ENCODE measurements at regions not wholly inside any gene's neighbourhood (a gene's known extent, or its start where the extent isn't known, plus 50 kb on each side); places are given as distances from the start of the nearest gene placed in this dataset.

GRCh38 chr5:60404171-60404570, 295.8 kb downstream of the DEPDC1B start:
- TF ChIP-seq FOXC1 (CRISPR knock-in tag; IDR thresholded peaks at IDR 0.05; ENCODE audit: borderline replicate concordance) (no peak), DMTF1 (CRISPR knock-in tag; IDR thresholded peaks at IDR 0.05) (no peak), ZNF709 (CRISPR knock-in tag; IDR thresholded peaks at IDR 0.05) (no peak), EP300 (IDR thresholded peaks at IDR 0.05; ENCODE audit: low read depth in 2 of 2, low read length in 2 of 2) (no peak), EP300 (CRISPR knock-in tag; IDR thresholded peaks at IDR 0.05; ENCODE audit: borderline replicate concordance) (no peak), ZNF180 (CRISPR knock-in tag; IDR thresholded peaks at IDR 0.05; ENCODE audit: borderline replicate concordance, low read depth) (no peak), FOXA1 (IDR thresholded peaks at IDR 0.05) (no peak), FOXA1 (CRISPR knock-in tag; IDR thresholded peaks at IDR 0.05) (no peak), CTCF (CRISPR knock-in tag; IDR thresholded peaks at IDR 0.05) (no peak), ZNF839 (CRISPR knock-in tag; IDR thresholded peaks at IDR 0.05; ENCODE audit: borderline replicate concordance) (no peak), POLR2AphosphoS5 (IDR thresholded peaks at IDR 0.05; ENCODE audit: low read depth, low read length) (no peak), ZNF33A (CRISPR knock-in tag; IDR thresholded peaks at IDR 0.05; ENCODE audit: borderline replicate concordance) (no peak), RAD21 (CRISPR knock-in tag; IDR thresholded peaks at IDR 0.05) (no peak), ZNF230 (CRISPR knock-in tag; IDR thresholded peaks at IDR 0.05) (no peak), CREM (IDR thresholded peaks at IDR 0.05) (no peak), CREM (CRISPR knock-in tag; IDR thresholded peaks at IDR 0.05) (no peak), TFAP4 (IDR thresholded peaks at IDR 0.05; ENCODE audit: borderline replicate concordance, low read depth) (no peak)
